ENCODE measurements at regions not wholly inside any gene's neighbourhood (a gene's known extent, or its start where the extent isn't known, plus 50 kb on each side); places are given as distances from the start of the nearest gene placed in this dataset.

DNA sequence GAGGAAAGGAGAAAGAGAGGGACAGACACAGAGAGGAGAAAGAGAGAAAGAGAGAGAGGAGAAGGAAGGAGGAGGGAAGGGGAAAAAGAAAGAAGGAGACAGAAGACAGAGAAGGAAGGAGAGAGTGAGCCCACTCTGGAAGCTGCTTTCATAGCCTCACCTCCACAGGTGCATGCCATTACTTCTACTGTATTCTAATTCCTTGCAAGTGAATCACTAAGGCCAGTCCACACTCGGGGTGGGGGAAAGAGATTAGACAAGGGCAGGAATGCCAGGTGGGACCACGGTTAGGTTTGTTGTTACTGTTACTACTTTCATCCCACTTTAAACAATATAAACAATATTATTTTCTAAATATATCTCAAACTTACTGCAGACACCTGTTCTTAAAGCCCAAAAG is 684.5 kb upstream of the ARGLU1 start:
- TF ChIP-seq, protein P1, sequence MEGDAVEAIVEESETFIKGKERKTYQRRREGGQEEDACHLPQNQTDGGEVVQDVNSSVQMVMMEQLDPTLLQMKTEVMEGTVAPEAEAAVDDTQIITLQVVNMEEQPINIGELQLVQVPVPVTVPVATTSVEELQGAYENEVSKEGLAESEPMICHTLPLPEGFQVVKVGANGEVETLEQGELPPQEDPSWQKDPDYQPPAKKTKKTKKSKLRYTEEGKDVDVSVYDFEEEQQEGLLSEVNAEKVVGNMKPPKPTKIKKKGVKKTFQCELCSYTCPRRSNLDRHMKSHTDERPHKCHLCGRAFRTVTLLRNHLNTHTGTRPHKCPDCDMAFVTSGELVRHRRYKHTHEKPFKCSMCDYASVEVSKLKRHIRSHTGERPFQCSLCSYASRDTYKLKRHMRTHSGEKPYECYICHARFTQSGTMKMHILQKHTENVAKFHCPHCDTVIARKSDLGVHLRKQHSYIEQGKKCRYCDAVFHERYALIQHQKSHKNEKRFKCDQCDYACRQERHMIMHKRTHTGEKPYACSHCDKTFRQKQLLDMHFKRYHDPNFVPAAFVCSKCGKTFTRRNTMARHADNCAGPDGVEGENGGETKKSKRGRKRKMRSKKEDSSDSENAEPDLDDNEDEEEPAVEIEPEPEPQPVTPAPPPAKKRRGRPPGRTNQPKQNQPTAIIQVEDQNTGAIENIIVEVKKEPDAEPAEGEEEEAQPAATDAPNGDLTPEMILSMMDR (IDR thresholded peaks at IDR 0.05): no peak
- TF ChIP-seq POLR2AphosphoS5 (IDR thresholded peaks at IDR 0.05): no peak

All from breast epithelium (tissue), 3 donors.